ENCODE measurements at regions not wholly inside any gene's neighbourhood (a gene's known extent, or its start where the extent isn't known, plus 50 kb on each side); places are given as distances from the start of the nearest gene placed in this dataset.
"Not testable (repeated sequence)": the region's sequence is repeated elsewhere in the genome, so short reads cannot be mapped to it uniquely, and the experiment has no call there.

DNA sequence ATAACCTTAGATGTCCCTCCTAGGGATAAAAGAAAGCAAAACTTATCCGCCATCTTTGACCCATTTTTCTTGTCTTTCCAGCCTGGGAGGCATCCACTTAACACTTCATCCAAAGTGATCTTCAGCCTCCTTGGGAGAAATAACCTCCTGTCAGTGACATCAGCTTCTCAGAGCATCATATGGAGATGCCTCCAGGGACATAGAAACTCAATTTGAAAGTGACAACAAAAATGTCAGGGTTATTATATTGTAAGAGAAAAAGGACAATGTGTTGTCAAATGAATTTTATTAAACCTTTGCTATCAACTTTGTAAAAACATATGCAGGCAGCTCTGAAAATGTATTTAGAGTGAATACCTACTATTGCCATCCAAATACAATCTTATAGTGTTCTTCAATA is 371.2 kb upstream of the ADARB2 start:
- DNase-seq (ENCODE audit: low read depth in 3 of 3), result no peak

- DNase-seq (ENCODE audit: low read depth in 3 of 3), result no peak
Measured at GRCh38 chr10:2106641-2107040, 369.3 kb upstream of the ADARB2 start.

GRCh38 chr10:2099321-2099720 is 362.0 kb upstream of the ADARB2 start:
- DNase-seq (ENCODE audit: low read depth in 3 of 3), result no peak

DNA sequence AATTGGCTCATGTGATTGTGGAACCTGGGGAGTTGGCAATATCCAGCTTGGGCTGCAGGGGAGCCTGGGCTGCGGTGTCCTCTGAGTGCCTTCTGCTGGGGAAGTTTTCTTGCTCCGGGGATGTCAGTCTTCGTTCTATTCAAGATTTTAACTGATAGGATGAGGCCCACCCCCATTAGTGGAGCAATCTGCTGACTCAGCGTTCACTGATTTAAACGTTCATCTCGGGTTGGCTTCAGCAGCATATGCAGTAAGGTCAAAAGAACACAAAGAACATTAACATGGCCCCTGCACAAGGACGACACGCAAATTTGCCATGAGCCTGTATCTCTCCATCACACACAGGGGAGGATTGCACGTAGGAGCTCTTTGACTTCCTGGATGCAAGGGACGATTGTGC is 360.6 kb upstream of the ADARB2 start:
- no peak for DNase-seq (ENCODE audit: low read depth in 3 of 3)

DNA sequence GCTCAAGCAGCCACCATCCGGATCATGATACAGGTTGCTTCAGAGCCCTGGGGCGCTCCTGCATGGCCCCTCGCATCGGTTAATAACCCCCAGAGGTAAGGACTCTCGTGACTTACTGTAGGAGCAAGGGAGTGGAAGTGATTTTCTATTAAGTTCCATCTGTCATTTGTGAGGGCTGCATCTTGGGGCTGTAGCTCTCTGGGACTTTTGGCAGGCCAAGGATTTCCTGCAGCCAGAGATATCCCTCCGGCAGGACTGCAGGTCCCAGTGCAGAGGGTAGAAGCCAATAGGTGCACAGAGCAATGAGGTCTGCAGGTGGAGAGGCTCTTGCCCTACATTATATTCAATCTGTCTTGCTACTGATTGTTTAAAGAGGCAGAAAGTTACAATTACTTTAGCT is 356.8 kb upstream of the ADARB2 start:
- DNase-seq (ENCODE audit: low read depth in 3 of 3), result no peak

DNA sequence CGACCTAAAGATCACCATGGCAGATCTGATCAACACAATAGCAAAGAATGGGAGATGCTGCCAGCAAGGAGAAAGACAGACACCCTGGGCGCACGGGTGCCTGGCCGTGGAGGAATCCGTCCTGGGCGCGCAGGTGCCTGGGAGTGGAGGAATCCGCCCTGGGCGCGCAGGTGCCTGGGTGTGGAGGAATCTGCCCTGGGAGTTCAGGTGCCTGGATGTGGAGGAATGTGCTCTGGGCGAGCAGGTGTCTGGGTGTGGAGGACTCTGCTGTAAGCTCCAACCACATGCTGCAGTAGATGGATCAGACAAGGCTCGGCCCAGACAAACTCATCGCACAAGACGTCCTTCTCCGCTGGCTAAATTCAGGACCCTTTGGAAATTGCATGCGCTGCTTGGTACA is 346.3 kb upstream of the ADARB2 start:
- no peak for DNase-seq (ENCODE audit: low read depth in 3 of 3)

DNA sequence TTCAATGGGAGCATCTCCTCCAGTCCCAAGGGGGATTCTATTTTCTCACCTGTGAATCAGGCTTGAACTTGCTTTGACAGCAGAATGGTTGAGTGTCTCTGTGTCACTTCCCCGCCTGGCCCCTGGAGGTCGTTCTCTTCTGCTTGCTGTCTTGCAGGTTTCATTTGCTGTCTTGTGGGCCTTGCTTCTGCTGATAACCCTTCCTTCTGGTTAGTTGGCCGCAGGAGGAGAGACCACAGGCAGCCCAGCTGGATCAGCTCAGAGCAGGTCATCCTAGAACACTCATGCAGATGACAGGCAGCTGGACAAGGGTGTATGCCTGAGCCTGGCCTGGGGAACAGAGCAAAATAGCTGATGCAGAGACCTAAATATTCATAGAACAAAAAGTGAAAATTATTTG is 344.2 kb upstream of the ADARB2 start:
- no peak for DNase-seq (ENCODE audit: low read depth in 3 of 3)

- DNase-seq (ENCODE audit: low read depth in 3 of 3), result no peak
Measured at GRCh38 chr10:2079603-2080078, 342.3 kb upstream of the ADARB2 start.

DNA sequence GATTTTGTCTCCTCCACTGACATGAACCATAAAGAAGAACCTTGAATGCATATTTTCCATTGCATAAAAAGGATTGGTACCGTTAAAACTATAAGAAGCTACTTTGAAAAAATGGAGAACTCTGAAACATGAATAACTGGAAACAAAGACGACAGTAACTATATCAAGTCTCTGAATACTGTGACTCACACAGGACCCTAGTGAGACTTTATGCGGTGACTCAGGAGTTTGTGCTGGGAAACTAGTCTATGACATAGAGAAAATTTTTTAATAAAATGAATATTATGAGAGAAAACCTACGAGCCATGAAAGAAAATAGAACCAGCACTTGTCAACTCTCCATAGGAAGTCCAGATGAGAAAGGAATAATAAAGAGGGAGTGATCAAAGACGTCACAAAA is 339.9 kb upstream of the ADARB2 start:
- no peak for DNase-seq (ENCODE audit: low read depth in 3 of 3)

DNA sequence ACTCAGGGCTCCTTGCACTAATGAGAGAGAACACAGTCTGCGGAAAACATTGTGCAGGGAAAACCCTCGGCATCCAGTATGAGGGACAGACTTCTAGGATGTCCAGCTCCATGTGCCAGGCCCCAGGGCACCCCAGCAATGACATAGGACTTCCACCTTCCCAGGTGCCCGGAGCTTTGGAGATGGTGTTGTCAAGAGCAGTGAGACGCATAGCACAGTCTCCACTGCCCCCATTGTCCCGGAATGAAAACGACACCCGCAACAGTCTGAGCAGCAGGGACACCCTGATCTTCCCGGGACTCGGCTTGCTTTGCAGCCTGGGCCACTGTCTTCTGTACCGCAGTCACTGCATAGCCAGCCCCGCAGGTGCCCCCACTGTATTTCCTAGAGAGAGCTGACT is 339.2 kb upstream of the ADARB2 start:
- DNase-seq (ENCODE audit: low read depth in 3 of 3), result no peak

GRCh38 chr10:2067015-2067414 is 329.7 kb upstream of the ADARB2 start:
- no peak for DNase-seq (ENCODE audit: low read depth in 3 of 3)

DNA sequence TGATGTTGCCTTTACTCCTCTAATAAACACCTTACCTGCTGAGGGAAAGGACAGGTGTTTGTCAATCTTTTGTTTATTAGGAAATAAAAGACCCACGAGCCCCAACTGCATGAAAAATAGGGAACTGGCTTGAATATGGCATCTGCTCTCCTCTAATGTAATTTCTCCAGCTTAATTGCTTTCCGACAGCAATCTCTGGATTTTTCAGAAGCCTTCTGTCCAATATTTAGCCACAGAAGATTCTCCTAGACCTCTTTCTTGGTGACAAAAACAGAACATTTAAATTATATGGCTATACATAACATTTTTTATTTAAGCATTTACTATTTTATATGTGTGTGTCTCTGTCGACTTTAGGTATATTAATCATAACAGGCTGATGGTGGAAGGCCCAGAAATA is 317.4 kb upstream of the ADARB2 start:
- DNase-seq (ENCODE audit: low read depth in 3 of 3), result no peak

- no peak for DNase-seq (ENCODE audit: low read depth in 3 of 3)
Measured at GRCh38 chr10:2053805-2054204, 316.5 kb upstream of the ADARB2 start.

DNA sequence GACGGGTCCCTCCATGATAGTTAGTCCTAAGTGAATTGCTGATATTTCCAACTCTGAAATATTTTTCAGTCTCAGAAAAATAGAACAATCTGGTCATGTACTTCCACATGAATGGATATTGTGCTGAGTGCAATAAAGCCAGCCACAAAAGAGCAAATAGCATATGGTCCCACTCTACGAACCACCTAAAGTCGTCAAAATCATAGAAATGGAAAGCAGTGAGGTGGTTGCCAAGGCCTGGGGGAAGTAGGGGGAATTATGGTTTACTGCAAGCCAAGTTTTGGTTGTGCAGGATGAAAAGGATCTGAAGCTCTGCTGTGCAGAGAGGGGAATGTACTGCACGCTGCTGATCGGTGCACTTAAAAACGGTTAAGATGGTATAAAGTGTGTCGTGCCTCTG is 313.8 kb upstream of the ADARB2 start:
- DNase-seq (ENCODE audit: low read depth in 3 of 3), result no peak

DNA sequence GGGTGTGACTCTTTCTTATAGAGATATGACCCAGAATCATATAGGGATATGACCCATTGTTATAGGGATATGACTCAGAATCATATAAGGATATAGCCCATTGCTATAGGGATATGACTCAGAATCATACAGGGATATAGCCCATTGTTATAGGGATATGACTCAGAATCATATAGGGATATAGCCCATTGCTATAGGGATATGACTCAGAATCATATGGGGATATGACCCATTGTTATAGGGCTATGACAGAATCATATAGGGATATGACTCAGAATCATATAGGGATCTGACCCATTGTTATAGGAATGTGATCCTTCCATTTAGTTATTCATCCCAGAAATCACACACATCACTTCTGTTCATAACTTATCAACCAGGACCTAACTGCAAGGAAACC is 312.2 kb upstream of the ADARB2 start:
- no peak for DNase-seq (ENCODE audit: low read depth in 3 of 3)

- DNase-seq (ENCODE audit: low read depth in 3 of 3), result no peak
Measured at GRCh38 chr10:2048337-2048973, 311.1 kb upstream of the ADARB2 start.

- DNase-seq (ENCODE audit: low read depth in 3 of 3), result no peak
Measured at GRCh38 chr10:2047679-2048078, 310.4 kb upstream of the ADARB2 start.

- DNase-seq (ENCODE audit: low read depth in 3 of 3), result no peak
Measured at GRCh38 chr10:2043379-2043778, 306.1 kb upstream of the ADARB2 start.

DNA sequence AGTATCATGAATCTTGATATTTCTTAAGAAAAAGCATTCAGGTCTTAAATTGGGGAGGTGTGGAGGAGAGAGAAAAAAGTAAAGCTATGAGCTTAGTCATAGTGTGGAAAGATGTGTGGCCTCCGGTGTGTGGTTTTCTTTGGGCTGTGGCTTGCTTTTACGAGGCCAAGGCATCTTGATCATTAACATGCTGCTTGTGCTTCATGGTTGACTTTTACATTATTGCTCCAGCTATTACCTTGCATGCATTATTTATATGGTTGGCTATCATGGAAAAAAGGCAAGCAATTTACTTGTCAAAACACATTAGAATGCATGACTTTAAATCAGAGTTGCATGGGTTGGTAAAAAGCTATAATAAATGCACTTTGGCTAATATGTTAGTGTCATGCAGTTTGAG is 300.7 kb upstream of the ADARB2 start:
- DNase-seq (ENCODE audit: low read depth in 3 of 3), result no peak

DNA sequence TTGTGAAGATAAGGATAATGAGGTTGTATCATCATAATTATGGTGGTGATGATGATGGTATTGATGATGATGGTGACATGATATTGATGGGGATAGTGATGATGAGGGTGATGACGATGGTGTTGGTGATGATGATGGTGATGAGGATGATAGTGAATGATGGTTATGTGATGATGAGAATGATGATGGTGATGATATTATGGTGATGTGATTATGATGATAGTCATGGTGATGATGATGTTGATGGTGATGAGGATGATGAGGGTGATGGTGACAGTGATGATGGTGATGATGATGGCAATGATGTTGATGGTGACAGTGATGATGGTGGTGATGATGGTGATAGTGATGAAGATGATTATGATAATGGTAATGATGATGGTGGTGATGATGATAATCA is 299.9 kb upstream of the ADARB2 start:
- no peak for DNase-seq (ENCODE audit: low read depth in 3 of 3)

GRCh38 chr10:2036209-2036608 is 298.9 kb upstream of the ADARB2 start:
- no peak for DNase-seq (ENCODE audit: low read depth in 3 of 3)

DNA sequence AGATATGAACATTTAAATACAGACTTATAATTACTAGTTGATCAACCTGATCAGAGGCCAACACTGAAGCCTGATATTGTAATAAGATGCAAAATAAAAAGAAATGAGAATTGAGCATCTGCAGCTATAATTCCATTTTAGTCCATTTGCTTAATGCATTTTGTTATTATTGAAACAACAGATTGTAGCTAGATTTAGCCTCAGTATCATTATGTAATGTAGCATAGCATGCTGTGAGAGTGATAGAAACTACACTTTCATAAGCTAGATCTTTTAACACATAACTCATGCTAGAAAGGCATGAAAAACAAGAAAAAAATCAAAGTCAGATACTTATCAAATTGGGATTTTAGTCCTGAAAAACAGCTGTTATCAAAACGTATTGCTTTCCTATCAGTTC is 292.7 kb upstream of the ADARB2 start:
- DNase-seq (ENCODE audit: low read depth in 3 of 3), result no peak

DNA sequence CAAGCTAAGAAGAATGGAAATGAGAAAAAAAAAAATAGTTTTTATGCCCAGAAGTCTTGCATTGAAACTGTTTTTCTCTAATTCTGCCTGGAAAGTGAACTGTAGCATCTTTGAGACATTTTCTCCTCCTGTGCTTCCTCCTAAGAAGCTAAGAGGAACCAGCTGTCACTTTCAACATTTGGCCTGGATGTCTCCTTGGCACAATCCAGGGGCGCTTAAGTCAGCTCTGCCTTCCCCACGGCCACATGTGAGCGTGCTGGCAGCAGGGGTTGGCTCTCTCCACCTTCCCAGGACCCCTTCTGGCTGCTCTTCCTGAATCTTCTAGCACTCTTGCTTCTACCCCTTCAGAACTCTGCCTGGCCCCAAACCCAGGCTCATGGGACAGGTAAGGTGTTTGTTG is 289.6 kb upstream of the ADARB2 start:
- no peak for DNase-seq (ENCODE audit: low read depth in 3 of 3)

GRCh38 chr10:2024750-2025149 is 287.4 kb upstream of the ADARB2 start:
- not testable (repeated sequence) for DNase-seq (ENCODE audit: low read depth in 3 of 3)
